ENCODE measurements at regions not wholly inside any gene's neighbourhood (a gene's known extent, or its start where the extent isn't known, plus 50 kb on each side); places are given as distances from the start of the nearest gene placed in this dataset.

GRCh38 chr3:181134873-181135272 lies 145.3 kb upstream of the DNAJC19 start:
- H3K9ac ChIP-seq: no peak overlapping the region
- no peaks in the 10 kb centered on the region for H3K4me1 ChIP-seq (ENCODE audit: control insufficient read depth in 1 of 2, insufficient read depth in 2 of 2, low read depth in 1 of 2, low read length in 1 of 2)
- H3K9me3 ChIP-seq: no peaks in the 10 kb centered on the region
- no peak for DNase-seq
- CTCF ChIA-PET: no interaction called here
- H2AFZ ChIP-seq (ENCODE audit: low read depth): no peak overlapping the region
- H3K79me2 ChIP-seq (ENCODE audit: insufficient read depth): no peaks in the 10 kb centered on the region
- H3F3A ChIP-seq (replicated peaks; ENCODE audit: insufficient read depth): no peaks in the 10 kb centered on the region
- H3K9me2 ChIP-seq: no peaks in the 10 kb centered on the region
- no peaks in the 10 kb centered on the region for H3K27me3 ChIP-seq (ENCODE audit: insufficient read depth)
- no peak overlapping the region for H3K4me2 ChIP-seq
- H3K36me3 ChIP-seq (replicated peaks in 1 of 2; ENCODE audit: control insufficient read depth in 1 of 2, insufficient read depth in 2 of 2, low read length in 1 of 2): no peaks in the 10 kb centered on the region
- no peak overlapping the region for H3K27ac ChIP-seq (ENCODE audit: low read depth in 2 of 2, low read length in 1 of 2)
- no peak for TF ChIP-seq YY1 (IDR thresholded peaks at IDR 0.05; ENCODE audit: low read depth)
- no peak for TF ChIP-seq CHD2 (IDR thresholded peaks at IDR 0.05; ENCODE audit: low read length, partially characterized antibody)
- no peak for TF ChIP-seq TEAD4 (IDR thresholded peaks at IDR 0.05; ENCODE audit: borderline replicate concordance, insufficient read depth)
- no peak for TF ChIP-seq RAD21 (IDR thresholded peaks at IDR 0.05; ENCODE audit: low read length)
- TF ChIP-seq RCOR1 (IDR thresholded peaks at IDR 0.05; ENCODE audit: low read length): no peak
- no peak for TF ChIP-seq NRF1 (IDR thresholded peaks at IDR 0.05; ENCODE audit: low read depth, low read length)
- TF ChIP-seq JUND (IDR thresholded peaks at IDR 0.05): no peak
- TF ChIP-seq USF1 (IDR thresholded peaks at IDR 0.05; ENCODE audit: borderline replicate concordance, low read depth): no peak
- TF ChIP-seq SIN3A (IDR thresholded peaks at IDR 0.05; ENCODE audit: borderline replicate concordance, low read depth, low read length): no peak
- TF ChIP-seq POLR2AphosphoS5 (IDR thresholded peaks at IDR 0.05; ENCODE audit: low read depth, low read length): no peak
- no peak for TF ChIP-seq TCF12 (IDR thresholded peaks at IDR 0.05)
- no peak for TF ChIP-seq REST (IDR thresholded peaks at IDR 0.05; ENCODE audit: low read depth, low read length)
- TF ChIP-seq FOXM1 (IDR thresholded peaks at IDR 0.05; ENCODE audit: low read depth): no peak
- H4K20me1 ChIP-seq (ENCODE audit: insufficient read depth): no peaks in the 10 kb centered on the region
- no peak overlapping the region for H3K4me3 ChIP-seq (ENCODE audit: low read depth in 2 of 2, low read length in 1 of 2)
- POLR2A ChIA-PET: interaction anchor here (0.6 kb wide), 2 partner anchors 52 to 1381 kb away, joined by 3 read pairs; no protein-coding TSS in a partner anchor

GRCh38 chr3:181133832-181134231 lies 144.3 kb upstream of the DNAJC19 start:
- Histone ChIP-seq H3K4me2 (no peak overlapping the region), H3K9me3 (no peaks in the 10 kb centered on the region), H2AFZ (ENCODE audit: low read depth) (no peak overlapping the region), H4K20me1 (ENCODE audit: insufficient read depth) (no peaks in the 10 kb centered on the region), H3K36me3 (replicated peaks in 1 of 2; ENCODE audit: control insufficient read depth in 1 of 2, insufficient read depth in 2 of 2, low read length in 1 of 2) (no peaks in the 10 kb centered on the region), H3K4me3 (ENCODE audit: low read depth in 2 of 2, low read length in 1 of 2) (no peak overlapping the region), H3K27ac (ENCODE audit: low read depth in 2 of 2, low read length in 1 of 2) (no peak overlapping the region), H3K9me2 (no peaks in the 10 kb centered on the region), H3K4me1 (ENCODE audit: control insufficient read depth in 1 of 2, insufficient read depth in 2 of 2, low read depth in 1 of 2, low read length in 1 of 2) (no peaks in the 10 kb centered on the region), H3K79me2 (ENCODE audit: insufficient read depth) (no peaks in the 10 kb centered on the region), H3K27me3 (ENCODE audit: insufficient read depth) (no peaks in the 10 kb centered on the region), H3K9ac (no peak overlapping the region), H3F3A (replicated peaks; ENCODE audit: insufficient read depth) (no peaks in the 10 kb centered on the region)
- POLR2A ChIA-PET: no interaction called here
- TF ChIP-seq RAD21 (IDR thresholded peaks at IDR 0.05; ENCODE audit: low read length) (no peak), TAF1 (IDR thresholded peaks at IDR 0.05; ENCODE audit: borderline replicate concordance, low read depth, low read length) (no peak), RFX5 (IDR thresholded peaks at IDR 0.05; ENCODE audit: low read length) (no peak), PBX3 (IDR thresholded peaks at IDR 0.05) (no peak)
- CTCF ChIA-PET: no interaction called here
- no peak for DNase-seq

All from SK-N-SH (cell line).